ENCODE measurements at regions not wholly inside any gene's neighbourhood (a gene's known extent, or its start where the extent isn't known, plus 50 kb on each side); places are given as distances from the start of the nearest gene placed in this dataset.

GRCh38 chr6:147758303-147758702, 249.8 kb downstream of the SAMD5 start:
- H3K27ac ChIP-seq (ENCODE audit: low read length), result no peak overlapping the region
- Mint-ChIP-seq H3K27ac (no peak overlapping the region), H3K9me3 (peaks cover 5 to 6% of the 10 kb centered on the region in 2 donors), H3K4me1 (no peaks in the 10 kb centered on the region), H3K4me3 (no peak overlapping the region), H3K27me3 (ENCODE audit: low read depth in 2 of 2) (no peaks in the 10 kb centered on the region), H3K36me3 (no peaks in the 10 kb centered on the region)
- H3K9me3 ChIP-seq (ENCODE audit: control insufficient read depth, insufficient read depth, low read length), result no peaks in the 10 kb centered on the region
- H3K27me3 ChIP-seq (ENCODE audit: control insufficient read depth, insufficient read depth, low read length), result no peaks in the 10 kb centered on the region
- ATAC-seq, result no peak
- no peak for TF ChIP-seq CTCF (IDR thresholded peaks at IDR 0.05)
- no peaks in the 10 kb centered on the region for H3K36me3 ChIP-seq (ENCODE audit: control insufficient read depth, insufficient read depth, low read length)
- WGBS (ENCODE audit: insufficient coverage), result 86% methylated on average over 2 of the region's 2 CpGs
- no peak overlapping the region for H3K4me3 ChIP-seq (ENCODE audit: low read length)
- no peaks in the 10 kb centered on the region for H3K4me1 ChIP-seq (ENCODE audit: control insufficient read depth, insufficient read depth, low read length)
- no peak for DNase-seq
- intact Hi-C loops (cut with micrococcal nuclease), result no loop called here

- intact Hi-C loops (cut with micrococcal nuclease), result no loop called here
Observed at GRCh38 chr6:147759093-147759492, 250.6 kb downstream of the SAMD5 start.

GRCh38 chr6:147759536-147759935, 251.0 kb downstream of the SAMD5 start:
- intact Hi-C loops (cut with micrococcal nuclease), result no loop called here
- Mint-ChIP-seq H3K27me3 (ENCODE audit: low read depth in 2 of 2) (no peaks in the 10 kb centered on the region), H3K4me1 (no peaks in the 10 kb centered on the region), H3K9me3 (peaks cover 3 to 4% of the 10 kb centered on the region in 2 donors), H3K27ac (no peak overlapping the region), H3K36me3 (no peaks in the 10 kb centered on the region), H3K4me3 (no peak overlapping the region)
- no peak for TF ChIP-seq CTCF (IDR thresholded peaks at IDR 0.05)
- no peak overlapping the region for H3K27ac ChIP-seq (ENCODE audit: low read length)
- H3K4me1 ChIP-seq (ENCODE audit: control insufficient read depth, insufficient read depth, low read length), result no peaks in the 10 kb centered on the region
- no peaks in the 10 kb centered on the region for H3K9me3 ChIP-seq (ENCODE audit: control insufficient read depth, insufficient read depth, low read length)
- H3K4me3 ChIP-seq (ENCODE audit: low read length), result no peak overlapping the region
- no peaks in the 10 kb centered on the region for H3K27me3 ChIP-seq (ENCODE audit: control insufficient read depth, insufficient read depth, low read length)
- DNase-seq, result no peak
- no peaks in the 10 kb centered on the region for H3K36me3 ChIP-seq (ENCODE audit: control insufficient read depth, insufficient read depth, low read length)
- no peak for ATAC-seq

More at GRCh38 chr6:147759093-147759492, 250.6 kb downstream of the SAMD5 start:
- H3K9me3 ChIP-seq (ENCODE audit: control insufficient read depth, insufficient read depth, low read length), result no peaks in the 10 kb centered on the region
- no peak for TF ChIP-seq CTCF (IDR thresholded peaks at IDR 0.05)
- no peaks in the 10 kb centered on the region for H3K4me1 ChIP-seq (ENCODE audit: control insufficient read depth, insufficient read depth, low read length)
- no peak overlapping the region for H3K4me3 Mint-ChIP-seq
- no peak overlapping the region for H3K27ac Mint-ChIP-seq
- no peak overlapping the region for H3K27ac ChIP-seq (ENCODE audit: low read length)
- peaks cover 3 to 4% of the 10 kb centered on the region in 2 donors for H3K9me3 Mint-ChIP-seq
- H3K36me3 ChIP-seq (ENCODE audit: control insufficient read depth, insufficient read depth, low read length), result no peaks in the 10 kb centered on the region
- no peaks in the 10 kb centered on the region for H3K36me3 Mint-ChIP-seq
- H3K27me3 ChIP-seq (ENCODE audit: control insufficient read depth, insufficient read depth, low read length), result no peaks in the 10 kb centered on the region
- DNase-seq (no peak), ATAC-seq (no peak)
- no peak overlapping the region for H3K4me3 ChIP-seq (ENCODE audit: low read length)
- no peaks in the 10 kb centered on the region for H3K27me3 Mint-ChIP-seq (ENCODE audit: low read depth in 2 of 2)
- WGBS (ENCODE audit: insufficient coverage), result 92% methylated on average over 3 of the region's 3 CpGs
- H3K4me1 Mint-ChIP-seq, result no peaks in the 10 kb centered on the region

GRCh38 chr6:147765541-147765940, 257.1 kb downstream of the SAMD5 start:
- no peak for TF ChIP-seq CTCF (IDR thresholded peaks at IDR 0.05)
- Mint-ChIP-seq H3K36me3 (no peaks in the 10 kb centered on the region), H3K4me1 (no peaks in the 10 kb centered on the region), H3K4me3 (no peak overlapping the region), H3K27ac (no peak overlapping the region), H3K27me3 (ENCODE audit: low read depth in 2 of 2) (no peaks in the 10 kb centered on the region), H3K9me3 (peaks cover 2 to 4% of the 10 kb centered on the region in 2 donors)
- Histone ChIP-seq H3K4me3 (ENCODE audit: low read length) (no peak overlapping the region), H3K27me3 (ENCODE audit: control insufficient read depth, insufficient read depth, low read length) (no peaks in the 10 kb centered on the region), H3K27ac (ENCODE audit: low read length) (no peak overlapping the region), H3K36me3 (ENCODE audit: control insufficient read depth, insufficient read depth, low read length) (no peaks in the 10 kb centered on the region), H3K4me1 (ENCODE audit: control insufficient read depth, insufficient read depth, low read length) (no peaks in the 10 kb centered on the region), H3K9me3 (ENCODE audit: control insufficient read depth, insufficient read depth, low read length) (no peaks in the 10 kb centered on the region)
- 92% methylated on average over 4 of the region's 5 CpGs for WGBS (ENCODE audit: insufficient coverage)
- ATAC-seq (no peak), DNase-seq (no peak)
- intact Hi-C loops (cut with micrococcal nuclease), result no loop called here
